Keratinocyte (primary cell): ENCODE measurements at regions not wholly inside any gene's neighbourhood (a gene's known extent, or its start where the extent isn't known, plus 50 kb on each side); places are given as distances from the start of the nearest gene placed in this dataset.

Experiments
- DNase-seq: peaks from one replicate; pipeline ENCODE4 v3.0.0-alpha.2; 2011; ENCODE audit warnings: low read depth, missing footprints, low spot score
- FAIRE-seq: peaks from 2 replicates; lab custom pipeline; 2011; peaks lifted over from hg19 to GRCh38; lab: Jason Lieb, UNC
- H2AFZ ChIP-seq: 2 replicates; pipeline ENCODE4 v1.6.0; 2012; ENCODE audit warnings: low read length, control low read depth, inconsistent platforms; ENCODE audit not compliant: control insufficient read depth
- H3K27ac ChIP-seq: 2 replicates; pipeline ENCODE4 v1.5.1; 2011; ENCODE audit warnings: low read length; ENCODE audit not compliant: control insufficient read depth, insufficient read depth
- H3K27me3 ChIP-seq: 3 replicates; pipeline ENCODE4 v1.6.0; 2011; ENCODE audit warnings: low read length; ENCODE audit not compliant: control insufficient read depth, insufficient read depth; ENCODE audit errors: extremely low read depth
- H3K36me3 ChIP-seq, 2 experiments: 2 replicates in 1 of 2; 3 replicates in 1 of 2; pipeline ENCODE4 v1.5.1; 2011; ENCODE audit warnings: low read length in 2 of 2, mild to moderate bottlenecking in 1 of 2; ENCODE audit not compliant: control insufficient read depth in 2 of 2, insufficient read depth in 2 of 2; ENCODE audit errors: extremely low read depth in 1 of 2
- H3K4me1 ChIP-seq: 3 replicates; pipeline ENCODE4 v1.5.1; 2011; ENCODE audit warnings: low read length; ENCODE audit not compliant: control insufficient read depth, insufficient read depth; ENCODE audit errors: extremely low read depth
- H3K4me2 ChIP-seq: 3 replicates; pipeline ENCODE4 v1.6.0; 2011; ENCODE audit warnings: low read depth, low read length; ENCODE audit not compliant: control insufficient read depth, insufficient read depth; ENCODE audit errors: extremely low read depth
- H3K4me3 ChIP-seq, 3 experiments: fragments of 200-600 bp in 1 of 3; sonication (generic) in 1 of 3; 2 replicates in 2 of 3; 3 replicates in 1 of 3; pipeline ENCODE4 v1.5.1; 2011 to 2016; ENCODE audit warnings: low read length in 3 of 3, mild to moderate bottlenecking in 3 of 3, control low read depth in 2 of 3, inconsistent platforms in 1 of 3, low read depth in 1 of 3, mixed read lengths in 1 of 3, mixed run types in 1 of 3, moderate library complexity in 1 of 3; ENCODE audit not compliant: control insufficient read depth in 2 of 3, insufficient read depth in 2 of 3; ENCODE audit errors: extremely low read depth in 1 of 3
- H3K79me2 ChIP-seq: 2 replicates; pipeline ENCODE4 v1.6.0; 2012; ENCODE audit warnings: low read length; ENCODE audit not compliant: control insufficient read depth, insufficient read depth
- H3K9ac ChIP-seq: 3 replicates; pipeline ENCODE4 v1.6.0; 2011; ENCODE audit warnings: low read length; ENCODE audit not compliant: control insufficient read depth, insufficient read depth; ENCODE audit errors: extremely low read depth
- H3K9me1 ChIP-seq: 3 replicates; pipeline ENCODE4 v1.6.0; 2011; ENCODE audit warnings: low read length; ENCODE audit not compliant: control insufficient read depth, insufficient read depth; ENCODE audit errors: extremely low read depth
- H3K9me3 ChIP-seq: 2 replicates; pipeline ENCODE4 v1.5.1; 2012; ENCODE audit warnings: low read depth, low read length; ENCODE audit not compliant: control insufficient read depth
- H4K20me1 ChIP-seq: 3 replicates; pipeline ENCODE4 v1.6.0; 2011; ENCODE audit warnings: low read length; ENCODE audit not compliant: control insufficient read depth, insufficient read depth; ENCODE audit errors: extremely low read depth
- CTCF ChIP-seq, 3 experiments: IDR thresholded peaks in 1 of 3; conservative IDR thresholded peaks in 1 of 3; optimal IDR thresholded peaks in 1 of 3; 2 replicates in 2 of 3; 3 replicates in 1 of 3; pipeline versions ENCODE3 to v1.5.1; 2011; ENCODE audit warnings: low read length in 3 of 3, mild to moderate bottlenecking in 3 of 3, moderate library complexity in 2 of 3, control low read depth in 1 of 3, inconsistent platforms in 1 of 3; ENCODE audit not compliant: insufficient read depth in 2 of 3; ENCODE audit errors: extremely low read depth in 1 of 3
- EZH2 ChIP-seq: IDR thresholded peaks from one replicate; pipeline ENCODE4 v1.6.1; 2012; ENCODE audit warnings: inconsistent platforms, mild to moderate bottlenecking, low read length, moderate library complexity
- dilution Hi-C: fragments of 300-500 bp; cut with MboI; formaldehyde crosslinking; loops from one replicate; pipeline ENCODE4 v1.7.0; 2020; ENCODE audit warnings: low sequenced_read_pairs; ENCODE audit not compliant: extremely low pct_ligation_motif_present

GRCh38 chr3:20742903-20743552 is 557.0 kb upstream of the SGO1 start:
- no peak overlapping the region for H2AFZ ChIP-seq
- H3K4me3 ChIP-seq = no peak overlapping the region
- no peaks in the 10 kb centered on the region for H3K9me1 ChIP-seq
- no peak overlapping the region for H3K9ac ChIP-seq
- no peaks in the 10 kb centered on the region for H4K20me1 ChIP-seq
- no peak overlapping the region for H3K4me2 ChIP-seq
- DNase-seq = no peak
- no peaks in the 10 kb centered on the region for H3K79me2 ChIP-seq
- no peak for FAIRE-seq
- no peaks in the 10 kb centered on the region for H3K9me3 ChIP-seq
- no peaks in the 10 kb centered on the region for H3K27me3 ChIP-seq
- H3K4me1 ChIP-seq = no peaks in the 10 kb centered on the region
- no peak overlapping the region for H3K27ac ChIP-seq
- dilution Hi-C loops = no loop called here
- TF ChIP-seq CTCF (optimal IDR thresholded peaks at IDR 0.05 in 1 of 3, IDR thresholded peaks at IDR 0.05 in 1 of 3, conservative IDR thresholded peaks at IDR 0.05 in 1 of 3; ENCODE audit: extremely low read depth in 1 of 3, insufficient read depth in 2 of 3, low read length in 3 of 3) (no peak), EZH2 (no peak)
- no peaks in the 10 kb centered on the region for H3K36me3 ChIP-seq

GRCh38 chr3:20741381-20741780 is 555.4 kb upstream of the SGO1 start:
- DNase-seq = no peak

More at GRCh38 chr3:20741381-20741780, 555.4 kb upstream of the SGO1 start:
- H3K27me3 ChIP-seq = no peaks in the 10 kb centered on the region
- no peak overlapping the region for H3K4me3 ChIP-seq
- H3K4me2 ChIP-seq = no peak overlapping the region
- no peak for TF ChIP-seq CTCF (optimal IDR thresholded peaks at IDR 0.05 in 1 of 3, IDR thresholded peaks at IDR 0.05 in 1 of 3, conservative IDR thresholded peaks at IDR 0.05 in 1 of 3; ENCODE audit: extremely low read depth in 1 of 3, insufficient read depth in 2 of 3, low read length in 3 of 3)
- H3K9me3 ChIP-seq = no peaks in the 10 kb centered on the region
- no peak overlapping the region for H2AFZ ChIP-seq
- dilution Hi-C loops = no loop called here
- H3K4me1 ChIP-seq = no peaks in the 10 kb centered on the region
- no peaks in the 10 kb centered on the region for H3K9me1 ChIP-seq
- no peaks in the 10 kb centered on the region for H4K20me1 ChIP-seq
- FAIRE-seq = no peak
- H3K79me2 ChIP-seq = no peaks in the 10 kb centered on the region
- H3K27ac ChIP-seq = no peak overlapping the region
- H3K9ac ChIP-seq = no peak overlapping the region
- no peaks in the 10 kb centered on the region for H3K36me3 ChIP-seq
